NCI-H128 (cell line): ENCODE measurements at regions not wholly inside any gene's neighbourhood (a gene's known extent, or its start where the extent isn't known, plus 50 kb on each side); places are given as distances from the start of the nearest gene placed in this dataset.

ENCODE experiments used
- DNase-seq: peaks from one replicate; lab custom pipeline; 2025; ENCODE audit not compliant: unreplicated experiment; lab: John Stamatoyannopoulos, UW

DNA sequence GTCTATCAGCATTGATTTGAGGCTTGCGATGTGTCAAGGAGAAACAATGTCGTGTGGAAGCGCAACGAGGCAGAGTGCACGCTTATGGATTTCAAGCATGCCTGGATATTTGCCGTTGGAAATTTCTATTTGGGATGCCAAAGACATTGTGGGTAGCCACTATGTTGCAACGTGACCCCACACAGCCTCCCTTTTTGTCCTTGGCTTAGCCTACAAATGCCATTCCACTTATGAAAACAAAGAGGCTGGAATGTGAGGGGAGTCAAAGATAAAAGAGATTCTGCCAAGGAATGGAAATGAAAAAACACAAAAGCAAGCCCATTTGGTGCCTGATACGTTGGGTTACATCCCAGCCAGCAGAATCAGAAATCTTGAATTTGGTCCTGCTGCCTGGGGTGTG lies 721.2 kb downstream of the GALR1 start:
- no peak for DNase-seq

DNA sequence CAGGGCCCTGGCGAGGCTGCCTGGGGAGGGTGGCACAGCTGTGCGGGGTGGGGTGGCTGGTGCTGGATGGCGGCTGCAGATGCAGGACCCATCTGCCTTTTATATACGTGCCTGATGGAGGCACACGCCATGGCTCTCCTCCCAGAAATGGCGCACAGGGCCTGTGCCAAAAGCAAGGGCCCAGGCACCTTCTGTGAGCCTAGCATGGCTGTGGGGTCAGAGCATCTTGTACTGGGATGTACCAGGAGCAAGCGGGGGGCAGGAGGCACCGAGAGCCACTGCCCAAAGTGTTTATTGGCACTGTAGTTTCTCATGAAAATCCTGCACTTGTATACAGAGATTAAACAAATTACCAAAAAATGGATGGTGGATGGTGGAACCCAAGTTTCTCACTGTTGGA lies 724.1 kb downstream of the GALR1 start:
- no peak for DNase-seq

DNA sequence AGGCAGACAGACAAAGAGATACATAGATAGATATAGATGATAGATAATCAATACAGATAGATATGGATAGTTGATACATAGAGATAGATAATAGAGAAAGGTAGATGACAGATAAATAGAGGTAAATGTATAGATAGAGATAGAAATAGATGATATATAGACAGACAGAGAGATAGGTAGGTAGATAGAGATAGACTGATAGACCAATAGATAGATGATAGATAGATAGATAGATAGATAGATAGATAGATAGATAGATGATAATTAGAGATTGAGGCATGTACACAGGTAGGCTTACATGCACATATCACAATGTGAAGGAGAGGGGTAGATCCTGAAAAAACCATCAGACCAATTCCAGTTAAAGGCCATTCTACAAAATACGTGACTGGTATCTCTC lies 724.7 kb downstream of the GALR1 start:
- DNase-seq, result no peak

DNA sequence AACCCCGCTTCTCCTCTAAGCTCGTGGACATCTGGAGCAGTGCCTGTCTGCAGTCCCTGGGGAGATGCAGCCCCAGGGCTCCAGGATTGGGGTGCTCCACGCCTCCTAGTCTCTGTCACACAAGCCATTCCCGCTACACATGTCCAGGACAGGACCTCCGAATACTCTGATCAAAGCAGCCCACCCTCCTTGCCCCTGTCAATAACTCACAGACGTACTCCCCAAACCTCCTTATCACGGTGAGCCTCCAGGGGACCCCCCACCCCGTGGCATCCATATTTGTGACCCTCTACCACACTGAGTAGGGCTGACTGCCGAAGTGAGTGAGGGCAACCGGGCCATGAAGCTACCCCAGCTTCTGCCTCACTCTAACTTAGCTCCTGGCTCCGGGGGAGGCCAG lies 727.7 kb downstream of the GALR1 start:
- no peak for DNase-seq

DNA sequence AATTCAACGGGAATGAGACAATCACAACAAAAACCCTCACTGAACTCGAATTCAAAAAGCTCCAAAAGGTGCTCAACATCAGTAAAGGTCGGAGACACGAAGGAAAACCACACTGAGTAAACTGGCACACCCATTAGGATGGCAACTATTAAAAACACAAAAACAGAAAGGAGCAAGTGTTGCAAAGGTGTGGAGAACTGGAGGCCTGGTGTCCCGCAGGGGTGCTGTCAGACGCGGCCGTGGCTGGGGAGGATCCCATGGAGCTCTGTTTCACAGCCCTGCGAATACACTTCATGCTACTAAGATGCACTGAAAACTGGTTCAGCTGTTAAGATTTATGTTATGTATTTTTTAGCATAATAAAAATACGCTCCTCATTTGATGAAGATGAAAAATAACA lies 730.6 kb downstream of the GALR1 start:
- DNase-seq, result no peak

DNA sequence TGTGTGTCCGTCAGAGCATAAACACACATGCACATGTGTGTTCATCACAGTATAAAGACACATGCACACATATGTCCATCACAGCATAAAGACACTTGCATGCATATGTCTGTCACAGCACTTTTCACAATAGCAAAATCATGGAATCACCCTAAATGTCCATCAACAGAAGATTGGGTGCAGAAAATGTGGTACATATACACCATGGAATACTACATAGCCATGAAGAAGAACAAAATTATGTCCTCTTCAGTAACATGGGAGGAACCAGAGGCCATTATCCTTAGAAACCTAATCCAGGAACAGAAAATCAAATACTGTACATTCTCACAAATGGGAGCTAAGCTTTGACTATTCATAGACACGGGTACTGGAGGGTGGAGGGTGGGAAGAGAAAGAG lies 732.2 kb downstream of the GALR1 start:
- no peak for DNase-seq

DNA sequence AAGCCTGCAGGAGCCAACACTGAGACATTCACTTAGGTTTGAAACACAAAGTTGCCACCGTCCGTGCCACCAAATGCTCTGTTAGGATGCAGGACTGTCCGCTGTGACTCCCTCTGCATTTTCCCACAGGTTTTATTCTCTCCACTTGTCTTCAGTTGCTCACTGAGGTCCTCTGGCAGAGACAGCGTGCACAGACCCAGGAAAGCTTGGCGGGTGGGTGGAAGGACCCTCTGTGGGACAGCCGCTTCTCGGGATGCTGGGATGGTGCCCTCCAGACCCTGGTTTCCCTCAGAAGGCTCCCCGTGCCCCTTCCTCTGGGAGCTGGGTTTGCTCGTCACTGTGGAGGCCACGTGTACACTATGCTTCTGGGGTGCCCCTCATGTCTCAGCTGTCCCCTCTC lies 733.6 kb downstream of the GALR1 start:
- DNase-seq, result no peak

DNA sequence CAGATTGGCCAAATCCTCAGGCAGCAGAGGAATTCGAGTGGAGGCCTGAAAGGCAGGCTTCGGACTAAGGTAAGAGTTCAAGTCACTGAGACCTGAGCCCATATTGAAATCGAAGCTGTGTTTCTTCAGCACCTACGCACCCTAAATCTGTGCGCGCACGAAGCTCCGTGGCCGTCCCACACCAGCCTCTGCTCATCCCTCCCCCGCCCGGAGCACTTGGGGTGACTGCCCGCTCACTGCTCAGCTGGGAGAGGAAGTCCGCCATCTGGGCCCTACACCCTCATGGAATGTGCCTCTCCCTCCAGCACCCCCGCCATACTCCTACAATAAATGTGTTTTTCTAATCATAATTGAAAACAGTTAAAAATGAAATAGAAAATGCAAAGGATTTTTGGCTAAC lies 734.5 kb downstream of the GALR1 start:
- DNase-seq, result no peak

DNA sequence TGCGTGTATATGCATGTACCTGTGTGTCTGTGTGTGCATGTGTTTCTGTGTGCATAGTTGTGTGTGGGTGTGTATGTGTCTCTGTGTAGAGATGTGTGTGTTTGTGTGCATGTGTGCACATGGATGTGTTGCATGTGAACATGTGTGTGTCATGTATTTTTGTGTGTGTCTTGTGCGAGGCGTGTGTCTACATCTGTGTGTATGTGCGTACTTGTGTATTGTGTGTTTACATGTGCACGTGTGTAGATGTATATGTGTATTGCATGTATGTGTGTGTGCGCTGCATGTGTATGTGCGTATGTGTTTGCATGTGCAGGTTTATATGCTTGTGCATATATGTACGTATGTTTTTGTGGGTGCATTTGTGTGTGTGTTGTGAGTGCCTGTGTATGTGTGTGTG lies 735.2 kb downstream of the GALR1 start:
- DNase-seq, result no peak

DNA sequence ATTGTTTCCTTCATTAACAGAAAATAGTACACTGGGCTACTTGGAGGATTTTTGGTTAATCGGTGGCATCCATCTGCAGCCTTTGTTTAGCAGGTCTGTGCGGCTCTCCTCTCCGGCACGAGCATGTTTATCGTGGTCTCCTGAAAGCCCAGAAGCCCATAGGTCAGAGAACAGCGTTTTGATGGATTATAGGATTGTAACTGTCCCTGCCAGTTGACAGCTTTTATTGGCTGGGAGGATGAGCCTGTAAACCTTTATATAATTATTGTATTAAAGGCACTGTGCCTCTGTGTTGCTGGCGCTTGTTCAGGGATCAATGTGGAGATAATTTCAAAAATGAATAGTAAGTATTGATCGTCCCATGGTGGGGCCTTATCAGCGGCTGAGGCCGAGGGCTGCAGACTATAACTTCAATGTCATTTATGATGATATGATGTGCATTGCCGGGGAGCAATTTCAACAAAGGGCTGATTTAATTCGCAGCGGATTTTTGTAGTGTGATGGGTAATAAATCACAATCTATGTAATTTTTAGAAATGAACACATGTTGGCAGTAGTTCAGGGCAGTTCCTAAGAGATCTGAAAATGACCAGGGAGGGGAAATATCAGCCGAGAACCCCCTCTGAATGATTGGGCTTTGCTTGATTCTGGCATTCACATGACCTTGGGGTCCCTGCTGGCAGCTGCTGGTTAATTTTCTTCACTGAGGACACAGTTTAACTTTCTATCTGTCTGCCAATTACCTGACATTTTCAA lies 736.1 kb downstream of the GALR1 start:
- DNase-seq, result no peak

DNA sequence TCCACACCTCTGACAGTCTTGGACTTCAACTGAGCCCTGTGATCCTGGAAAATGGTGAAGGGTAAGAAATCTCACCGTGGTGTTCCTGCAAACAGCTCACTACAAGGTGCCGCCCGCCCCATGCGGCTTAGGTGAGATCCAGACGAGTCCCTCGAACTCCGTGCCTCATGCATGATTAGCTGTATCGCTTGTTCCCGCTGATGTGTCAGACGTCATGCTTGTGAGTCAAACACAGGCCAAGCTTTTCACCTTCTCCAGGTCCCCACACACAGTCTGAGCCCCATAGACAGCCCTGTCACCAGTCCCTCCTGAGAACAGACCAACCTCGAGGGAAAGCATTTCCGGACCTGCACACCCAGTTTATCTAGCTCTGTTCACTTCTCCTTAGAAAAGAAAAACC lies 740.5 kb downstream of the GALR1 start:
- DNase-seq, result no peak

DNA sequence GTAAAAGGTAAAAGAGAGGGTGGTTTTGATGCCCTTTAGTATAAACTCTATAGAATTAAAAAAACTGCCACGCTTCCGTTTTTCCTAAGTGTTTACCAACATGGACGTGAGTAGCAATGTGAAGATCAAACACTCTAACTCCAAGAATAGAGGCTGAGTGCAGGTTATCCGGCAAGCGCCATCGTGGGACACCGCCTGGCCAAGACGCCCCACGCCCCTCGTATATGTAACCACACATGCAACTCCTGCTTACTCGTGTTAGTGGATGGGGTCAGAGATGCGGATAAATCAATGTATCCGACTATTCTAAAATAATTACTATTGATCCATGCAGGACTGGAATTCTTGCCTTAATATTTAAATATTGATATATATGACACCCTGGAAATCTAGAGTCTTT lies 741.3 kb downstream of the GALR1 start:
- DNase-seq, result no peak

DNA sequence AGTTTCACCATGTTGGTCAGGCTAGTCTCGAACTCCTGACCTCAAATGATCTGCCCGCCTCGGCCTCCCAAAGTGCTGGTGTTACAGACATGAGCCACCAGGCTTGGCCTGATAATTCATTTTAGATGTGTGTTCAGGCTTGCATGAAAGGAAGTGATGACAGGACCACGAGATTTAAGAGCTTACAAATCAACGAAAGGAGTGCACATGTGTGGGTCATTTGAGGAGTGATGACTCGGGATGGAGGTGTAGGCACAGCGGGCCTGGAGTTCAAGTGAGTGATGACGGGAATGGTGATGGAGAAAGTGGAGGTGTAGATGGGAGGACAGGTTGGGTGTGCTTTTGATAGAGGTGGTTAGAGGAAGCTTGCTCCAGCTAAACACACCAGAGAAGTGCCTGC lies 742.4 kb downstream of the GALR1 start:
- DNase-seq, result no peak

DNA sequence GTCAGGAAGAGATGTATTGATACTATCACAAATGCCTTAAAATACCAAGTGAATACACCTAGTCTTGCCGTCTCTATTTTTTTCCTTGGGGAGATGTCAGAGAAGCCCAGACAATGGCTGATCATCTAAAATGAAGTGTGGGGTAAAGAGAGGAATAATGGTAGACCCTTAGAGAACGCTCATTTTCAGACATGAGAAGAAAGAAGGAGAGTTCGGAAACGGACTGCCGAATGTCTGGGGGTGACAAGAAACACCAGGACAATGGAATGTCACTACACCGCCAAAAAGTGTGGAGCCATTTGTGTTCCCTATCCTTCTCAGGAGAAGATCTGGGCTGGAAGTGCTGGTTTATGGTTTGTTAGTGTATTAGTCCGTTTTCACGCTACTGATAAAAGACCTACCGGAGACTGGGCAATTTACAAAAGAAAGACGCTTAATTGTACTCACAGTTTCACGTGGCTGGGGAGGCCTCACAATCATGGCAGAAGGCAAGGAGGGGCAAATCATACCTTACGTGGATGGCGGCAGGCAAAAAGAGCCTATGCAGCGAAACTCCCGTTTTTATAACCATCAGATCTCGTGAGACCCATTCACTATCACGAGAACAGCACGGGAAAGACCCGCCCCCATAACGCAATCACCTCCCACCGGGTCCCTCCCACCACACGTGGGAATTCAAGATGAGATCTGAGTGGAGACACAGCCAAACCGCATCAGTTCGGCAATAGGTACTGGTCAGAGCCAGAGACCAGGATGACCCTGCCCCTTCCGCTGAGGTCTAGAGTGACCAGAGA lies 743.7 kb downstream of the GALR1 start:
- no peak for DNase-seq

DNA sequence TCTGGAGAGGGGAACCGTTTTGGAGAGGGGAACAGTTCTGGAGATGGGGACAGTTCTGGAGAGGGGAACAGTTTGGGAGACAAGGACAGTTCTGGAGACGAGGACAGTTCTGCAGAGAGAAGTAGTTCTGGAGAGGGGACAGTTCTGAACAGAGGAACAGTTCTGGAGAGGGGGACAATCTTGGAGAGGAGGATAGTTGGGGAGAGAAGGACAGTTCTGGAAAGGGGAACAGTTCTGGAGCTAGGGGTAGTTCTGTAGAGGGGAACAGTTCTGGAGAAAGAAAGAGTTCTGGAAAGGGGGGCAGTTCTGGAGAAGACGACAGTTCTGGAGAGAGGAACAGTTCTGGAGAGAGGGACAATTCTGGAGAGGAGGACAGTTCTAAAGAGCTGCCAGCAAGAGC lies 745.9 kb downstream of the GALR1 start:
- no peak for DNase-seq

DNA sequence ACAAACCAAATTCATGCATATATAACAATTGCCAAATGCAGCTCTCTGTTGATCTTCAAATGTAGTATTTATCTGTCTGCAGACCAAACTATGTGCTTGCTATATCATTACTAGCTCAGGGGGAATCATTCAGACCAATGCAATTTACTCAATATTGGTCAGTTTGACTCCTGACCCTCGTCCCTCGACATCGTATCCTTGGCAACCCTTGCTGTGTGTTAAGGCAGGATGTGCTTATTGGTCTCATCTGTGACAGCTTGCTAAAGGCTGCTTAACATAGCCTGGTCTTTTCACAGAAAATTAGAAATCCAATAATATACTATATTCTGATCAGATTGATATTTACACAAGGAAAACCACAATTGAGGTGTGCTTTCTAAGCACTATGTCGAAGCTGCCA lies 747.1 kb downstream of the GALR1 start:
- no peak for DNase-seq

DNA sequence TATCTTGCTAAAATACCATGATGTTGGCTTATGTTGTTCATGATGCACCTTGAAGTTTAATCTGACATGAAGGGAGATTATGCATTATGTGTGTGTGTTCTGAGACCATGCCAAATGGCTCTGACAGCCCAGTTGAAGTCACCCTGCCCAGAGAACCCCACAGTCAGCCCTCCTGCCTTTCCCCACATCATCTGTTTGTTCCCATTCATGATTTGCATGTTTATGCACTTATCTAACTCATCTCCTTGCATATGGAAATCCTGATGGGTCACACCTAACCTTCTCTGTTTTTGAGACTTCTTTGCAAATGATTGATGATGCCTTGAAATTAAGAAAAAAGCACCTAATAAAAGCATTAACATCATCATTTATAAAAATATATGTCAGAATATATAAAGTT lies 752.2 kb downstream of the GALR1 start:
- DNase-seq, result no peak

DNA sequence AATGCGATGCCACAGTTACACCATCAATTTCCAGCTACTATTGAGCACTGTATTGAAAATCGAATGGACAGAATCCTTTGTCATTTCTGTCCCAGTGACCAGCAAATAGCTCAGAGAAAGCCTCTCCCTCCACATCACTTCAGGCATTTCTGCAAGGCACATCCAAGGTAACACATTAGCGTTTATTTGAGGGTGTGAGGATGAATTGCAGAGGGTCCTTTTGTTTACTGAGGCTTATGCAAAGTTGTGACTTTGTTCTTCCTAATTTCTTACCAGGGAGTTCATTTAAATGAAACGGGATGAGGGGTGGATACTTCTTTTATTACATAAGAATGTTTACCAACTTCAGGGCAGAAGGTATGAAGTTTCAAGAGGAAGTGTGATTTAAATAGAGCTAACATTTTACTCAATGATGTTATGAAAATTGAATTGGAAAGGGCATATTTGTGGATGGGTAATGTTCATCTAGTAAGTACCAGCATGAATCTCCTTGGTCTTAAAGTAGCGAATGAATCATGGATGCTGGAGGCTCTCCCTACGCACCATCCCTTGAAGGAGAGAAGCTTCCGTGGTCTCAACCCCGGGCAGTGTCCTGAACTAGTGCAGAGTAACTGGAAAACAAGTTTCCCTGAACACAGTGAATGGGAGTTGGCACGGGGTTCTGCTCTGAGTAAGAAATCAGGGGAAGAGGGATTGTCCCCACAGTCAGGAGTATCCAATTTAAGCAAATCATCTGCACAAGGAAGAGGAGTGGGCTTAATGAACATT lies 756.5 kb downstream of the GALR1 start:
- no peak for DNase-seq

DNA sequence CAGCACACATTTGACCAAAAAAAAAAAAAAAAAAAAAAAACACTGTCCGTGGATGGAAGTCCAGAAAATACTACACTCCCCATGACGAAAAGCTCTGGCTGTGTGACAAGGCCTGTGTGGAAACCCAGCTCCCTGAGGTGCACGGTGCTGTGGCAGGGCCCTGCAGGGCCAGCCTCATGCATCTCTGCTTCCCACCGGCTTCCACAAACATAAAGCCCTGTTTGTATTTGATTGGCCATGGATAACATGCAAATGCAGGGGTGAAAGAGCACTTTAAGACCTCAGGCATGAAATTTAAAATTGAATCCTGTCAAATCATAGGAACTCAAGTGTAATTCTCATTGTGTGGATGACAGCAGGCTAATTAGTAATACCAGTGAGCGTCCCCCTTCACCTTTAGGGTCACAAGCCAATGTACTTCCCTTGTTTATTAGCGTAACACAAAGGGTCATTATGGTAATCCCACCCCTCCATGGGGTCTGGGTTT lies 757.2 kb downstream of the GALR1 start:
- DNase-seq, result no peak

DNA sequence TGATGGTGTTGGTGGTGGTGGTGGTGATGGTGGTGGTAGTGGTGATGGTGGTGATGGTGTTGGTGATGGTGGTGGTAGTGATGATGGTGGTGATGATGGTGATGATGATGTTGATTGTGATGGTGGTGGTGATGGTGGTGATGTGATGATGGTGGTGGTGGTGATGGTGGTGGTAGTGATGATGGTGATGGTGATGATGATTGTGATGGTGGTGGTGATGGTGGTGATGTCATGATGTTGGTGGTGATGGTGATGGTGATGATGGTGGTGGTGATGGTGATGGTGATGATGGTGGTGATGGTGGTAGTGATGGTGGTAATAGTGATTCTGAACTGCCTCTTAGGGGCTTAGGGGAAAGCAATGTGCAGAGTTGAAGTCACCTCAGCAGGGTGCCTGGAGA lies 760.7 kb downstream of the GALR1 start:
- no peak for DNase-seq

DNA sequence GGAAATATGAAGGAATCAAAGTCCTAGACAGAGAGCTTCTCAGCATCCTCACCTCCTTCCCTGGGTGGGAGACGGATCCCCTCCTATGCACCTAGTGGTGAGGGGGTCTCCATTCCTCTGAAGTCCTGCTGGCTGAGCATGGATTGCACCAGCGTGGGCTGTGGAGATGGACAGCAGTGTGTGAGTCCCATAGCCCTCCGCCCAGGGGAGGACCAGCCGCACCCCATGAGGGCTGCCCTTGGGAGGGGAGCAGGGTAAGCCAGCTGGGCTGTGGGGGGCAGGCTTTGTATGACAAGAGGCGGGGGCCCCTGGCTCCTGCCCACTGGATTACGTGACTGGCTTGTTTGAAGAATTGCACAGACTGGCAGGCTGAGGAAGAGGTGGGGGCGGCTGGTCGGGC lies 768.2 kb downstream of the GALR1 start:
- DNase-seq, result no peak

DNA sequence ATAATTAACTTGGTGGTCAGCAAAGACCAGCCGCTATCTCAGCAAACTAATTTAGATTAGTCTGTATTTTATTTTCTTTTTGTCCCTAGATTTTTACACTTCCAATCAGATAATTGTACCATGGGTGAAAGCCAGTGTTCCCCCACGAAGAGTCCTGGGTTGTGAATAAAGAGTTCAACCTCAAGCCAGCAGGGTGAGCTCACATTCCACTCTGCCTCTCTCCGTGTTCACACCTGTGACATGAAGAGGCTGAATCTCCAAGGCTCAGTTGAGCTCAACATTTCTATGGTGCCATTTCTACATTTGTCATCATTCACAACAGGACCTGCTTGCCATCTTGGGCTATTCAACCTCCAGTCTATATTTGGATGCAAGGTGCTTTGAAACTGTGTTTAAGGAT lies 771.5 kb downstream of the GALR1 start:
- DNase-seq, result no peak
